Liver (tissue), 8 donors: ENCODE measurements at regions not wholly inside any gene's neighbourhood (a gene's known extent, or its start where the extent isn't known, plus 50 kb on each side); places are given as distances from the start of the nearest gene placed in this dataset.

Experiments used
- DNase-seq: peaks from one replicate; pipeline ENCODE4 v3.0.0-alpha.2; 2017; ENCODE audit warnings: low spot score
- H3K27ac ChIP-seq, 2 donors: one replicate each; pipeline ENCODE4 v1.7.0; 2013; ENCODE audit warnings: inconsistent platforms in 2 of 2, low read length in 2 of 2, control low read depth in 1 of 2, low read depth in 1 of 2, mild to moderate bottlenecking in 1 of 2
- H3K27me3 ChIP-seq, 4 donors: one replicate each; pipeline versions ENCODE4 v1.6.1 to v1.7.0; 2013; ENCODE audit warnings: low read length in 3 of 4, inconsistent platforms in 1 of 4, mild to moderate bottlenecking in 1 of 4, moderate library complexity in 1 of 4; ENCODE audit not compliant: control insufficient read depth in 4 of 4, insufficient read depth in 4 of 4
- H3K36me3 ChIP-seq, 4 donors: one replicate each; pipeline versions ENCODE4 v1.6.1 to v1.7.0; 2013; ENCODE audit warnings: low read length in 3 of 4, mild to moderate bottlenecking in 3 of 4, low read depth in 1 of 4, moderate library complexity in 1 of 4; ENCODE audit not compliant: control insufficient read depth in 4 of 4, insufficient read depth in 3 of 4
- H3K4me1 ChIP-seq, 4 donors: one replicate each; pipeline versions ENCODE4 v1.6.1 to v1.7.0; 2013; ENCODE audit warnings: low read length in 3 of 4, mild to moderate bottlenecking in 3 of 4, moderate library complexity in 1 of 4; ENCODE audit not compliant: control insufficient read depth in 4 of 4, insufficient read depth in 4 of 4
- H3K4me3 ChIP-seq, 3 donors: one replicate each; pipeline versions ENCODE4 v1.6.1 to v1.7.0; 2013; ENCODE audit warnings: low read length in 3 of 3, control low read depth in 1 of 3, low read depth in 1 of 3, mild to moderate bottlenecking in 1 of 3
- H3K9ac ChIP-seq, 2 donors: one replicate each; pipeline ENCODE4 v1.7.0; 2013; ENCODE audit warnings: low read length in 2 of 2, mild to moderate bottlenecking in 2 of 2, moderate library complexity in 2 of 2, control low read depth in 1 of 2, low read depth in 1 of 2
- H3K9me3 ChIP-seq, 4 donors: one replicate each; pipeline versions ENCODE4 v1.6.1 to v1.7.0; 2013; ENCODE audit warnings: low read length in 3 of 4; ENCODE audit not compliant: control insufficient read depth in 4 of 4
- CTCF ChIP-seq: fragments of 150-350 bp; IDR thresholded peaks from 2 replicates; pipeline ENCODE4 v1.5.1; 2017; ENCODE audit warnings: improper control_type of control experiment, low read depth, low read length; ENCODE audit not compliant: missing input control
- EGR1 ChIP-seq, 2 donors: IDR thresholded peaks; 2 replicates each; pipeline ENCODE4 v1.6.1; 2016 to 2018; ENCODE audit warnings: antibody characterized with exemption in 2 of 2, low read depth in 2 of 2
- FOXA1 ChIP-seq: IDR thresholded peaks from 2 replicates; pipeline ENCODE4 v1.6.1; 2016; ENCODE audit warnings: antibody characterized with exemption
- FOXA2 ChIP-seq: IDR thresholded peaks from 2 replicates; pipeline ENCODE4 v1.6.1; 2016; ENCODE audit warnings: antibody characterized with exemption
- GABPA ChIP-seq, 2 donors: IDR thresholded peaks in 1 of 2; conservative IDR thresholded peaks in 1 of 2; 2 replicates each; pipeline ENCODE4 v1.6.1; 2016; ENCODE audit warnings: antibody characterized with exemption in 2 of 2, mild to moderate bottlenecking in 1 of 2, moderate library complexity in 1 of 2
- HNF4A ChIP-seq, 2 donors: conservative IDR thresholded peaks; 2 replicates each; pipeline ENCODE4 v1.6.1; 2016; ENCODE audit warnings: antibody characterized with exemption in 2 of 2, mild to moderate bottlenecking in 2 of 2
- HNF4G ChIP-seq: IDR thresholded peaks from 2 replicates; pipeline ENCODE4 v1.6.1; 2016; ENCODE audit warnings: antibody characterized with exemption
- JUND ChIP-seq, 2 donors: IDR thresholded peaks; 2 replicates each; pipeline ENCODE4 v1.6.1; 2016; ENCODE audit warnings: antibody characterized with exemption in 2 of 2
- MAX ChIP-seq: IDR thresholded peaks from 2 replicates; pipeline ENCODE4 v1.6.1; 2016; ENCODE audit warnings: antibody characterized with exemption
- NR2F2 ChIP-seq: IDR thresholded peaks from 2 replicates; pipeline ENCODE4 v1.6.1; 2016; ENCODE audit warnings: antibody characterized with exemption
- RAD21 ChIP-seq, 2 donors: IDR thresholded peaks; 2 replicates each; pipeline ENCODE4 v1.6.1; 2016; ENCODE audit warnings: antibody characterized with exemption in 2 of 2, mild to moderate bottlenecking in 2 of 2
- RXRA ChIP-seq, 2 donors: IDR thresholded peaks; 2 replicates each; pipeline ENCODE4 v1.6.1; 2017 to 2018; ENCODE audit warnings: antibody characterized with exemption in 2 of 2, mild to moderate bottlenecking in 1 of 2
- SP1 ChIP-seq: IDR thresholded peaks from 2 replicates; pipeline ENCODE4 v1.6.1; 2018; ENCODE audit warnings: antibody characterized with exemption, mild to moderate bottlenecking
- TAF1 ChIP-seq: conservative IDR thresholded peaks from 2 replicates; pipeline ENCODE4 v1.6.1; 2016; ENCODE audit warnings: antibody characterized with exemption, mild to moderate bottlenecking
- YY1 ChIP-seq: IDR thresholded peaks from 2 replicates; pipeline ENCODE4 v1.6.1; 2016; ENCODE audit warnings: antibody characterized with exemption, mild to moderate bottlenecking
- ZBTB33 ChIP-seq: IDR thresholded peaks from 2 replicates; pipeline ENCODE4 v1.6.1; 2016; ENCODE audit warnings: antibody characterized with exemption
- WGBS: extraction: QIAGEN DNeasy Blood & Tissue Kit; methylation state at CpG from one replicate; pipeline ENCODE4 v1.1.7; 2013; 5-methylcytosine and 5-hydroxymethylcytosine counted together
- TF ChIP-seq, protein P1 (sequence below): IDR thresholded peaks from 2 replicates; pipeline ENCODE4 v1.6.1; 2016; ENCODE audit warnings: antibody characterized with exemption
- TF ChIP-seq, protein P2 (sequence below): IDR thresholded peaks from 2 replicates; pipeline ENCODE4 v1.6.1; 2016; ENCODE audit warnings: antibody characterized with exemption, mild to moderate bottlenecking
- donor health status: healthy.
- donor health status: healthy.
- donor health status: healthy.
- donor health status: healthy.
- donor health status: healthy.

- H3K27ac ChIP-seq, result no peak overlapping the region
- 56% methylated on average over 3 of the region's 3 CpGs for WGBS
- no peaks in the 10 kb centered on the region for H3K27me3 ChIP-seq
- H3K36me3 ChIP-seq, result no peaks in the 10 kb centered on the region
- no peaks in the 10 kb centered on the region for H3K9me3 ChIP-seq
- H3K9ac ChIP-seq, result no peak overlapping the region
- no peak for TF ChIP-seq NR2F2
- TF ChIP-seq TAF1, result no peak
- TF ChIP-seq RXRA (IDR thresholded peaks at IDR 0.05), result no peak
- no peak for TF ChIP-seq HNF4A (conservative IDR thresholded peaks at IDR 0.05)
- no peak for TF ChIP-seq HNF4G
- TF ChIP-seq FOXA1, result no peak
- TF ChIP-seq GABPA (IDR thresholded peaks at IDR 0.05 in 1 of 2, conservative IDR thresholded peaks at IDR 0.05 in 1 of 2), result no peak
- TF ChIP-seq, protein P1, sequence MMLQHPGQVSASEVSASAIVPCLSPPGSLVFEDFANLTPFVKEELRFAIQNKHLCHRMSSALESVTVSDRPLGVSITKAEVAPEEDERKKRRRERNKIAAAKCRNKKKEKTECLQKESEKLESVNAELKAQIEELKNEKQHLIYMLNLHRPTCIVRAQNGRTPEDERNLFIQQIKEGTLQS, result no peak
- no peak for TF ChIP-seq CTCF
- no peak for TF ChIP-seq ZBTB33
- no peak for TF ChIP-seq RAD21 (IDR thresholded peaks at IDR 0.05)
- no peak for TF ChIP-seq SP1
- TF ChIP-seq JUND (IDR thresholded peaks at IDR 0.05), result no peak
- TF ChIP-seq, protein P2, sequence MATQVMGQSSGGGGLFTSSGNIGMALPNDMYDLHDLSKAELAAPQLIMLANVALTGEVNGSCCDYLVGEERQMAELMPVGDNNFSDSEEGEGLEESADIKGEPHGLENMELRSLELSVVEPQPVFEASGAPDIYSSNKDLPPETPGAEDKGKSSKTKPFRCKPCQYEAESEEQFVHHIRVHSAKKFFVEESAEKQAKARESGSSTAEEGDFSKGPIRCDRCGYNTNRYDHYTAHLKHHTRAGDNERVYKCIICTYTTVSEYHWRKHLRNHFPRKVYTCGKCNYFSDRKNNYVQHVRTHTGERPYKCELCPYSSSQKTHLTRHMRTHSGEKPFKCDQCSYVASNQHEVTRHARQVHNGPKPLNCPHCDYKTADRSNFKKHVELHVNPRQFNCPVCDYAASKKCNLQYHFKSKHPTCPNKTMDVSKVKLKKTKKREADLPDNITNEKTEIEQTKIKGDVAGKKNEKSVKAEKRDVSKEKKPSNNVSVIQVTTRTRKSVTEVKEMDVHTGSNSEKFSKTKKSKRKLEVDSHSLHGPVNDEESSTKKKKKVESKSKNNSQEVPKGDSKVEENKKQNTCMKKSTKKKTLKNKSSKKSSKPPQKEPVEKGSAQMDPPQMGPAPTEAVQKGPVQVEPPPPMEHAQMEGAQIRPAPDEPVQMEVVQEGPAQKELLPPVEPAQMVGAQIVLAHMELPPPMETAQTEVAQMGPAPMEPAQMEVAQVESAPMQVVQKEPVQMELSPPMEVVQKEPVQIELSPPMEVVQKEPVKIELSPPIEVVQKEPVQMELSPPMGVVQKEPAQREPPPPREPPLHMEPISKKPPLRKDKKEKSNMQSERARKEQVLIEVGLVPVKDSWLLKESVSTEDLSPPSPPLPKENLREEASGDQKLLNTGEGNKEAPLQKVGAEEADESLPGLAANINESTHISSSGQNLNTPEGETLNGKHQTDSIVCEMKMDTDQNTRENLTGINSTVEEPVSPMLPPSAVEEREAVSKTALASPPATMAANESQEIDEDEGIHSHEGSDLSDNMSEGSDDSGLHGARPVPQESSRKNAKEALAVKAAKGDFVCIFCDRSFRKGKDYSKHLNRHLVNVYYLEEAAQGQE, result no peak
- no peak for TF ChIP-seq YY1
- no peak for TF ChIP-seq MAX
- TF ChIP-seq EGR1 (IDR thresholded peaks at IDR 0.05; ENCODE audit: low read depth in 2 of 2), result no peak
- TF ChIP-seq FOXA2, result no peak
- H3K4me1 ChIP-seq, result no peaks in the 10 kb centered on the region
- DNase-seq, result no peak
- H3K4me3 ChIP-seq, result no peak overlapping the region
Observed at GRCh38 chr9:80492221-80492620, 920.5 kb downstream of the TLE4 start.
